Smooth muscle cell (in vitro differentiated cells): ENCODE measurements at regions not wholly inside any gene's neighbourhood (a gene's known extent, or its start where the extent isn't known, plus 50 kb on each side); places are given as distances from the start of the nearest gene placed in this dataset.

ENCODE experiments used
- DNase-seq: peaks from one replicate; lab custom pipeline; 2025; ENCODE audit not compliant: unreplicated experiment; lab: John Stamatoyannopoulos, UW
- H2AFZ ChIP-seq: fragments of 200-600 bp; sonication (generic); 2 replicates; pipeline ENCODE4 v1.6.0; 2016; ENCODE audit warnings: antibody characterized with exemption, low read depth, mild to moderate bottlenecking
- H3F3A ChIP-seq: fragments of 200-600 bp; sonication (generic); 2 replicates; pipeline ENCODE4 v1.6.0; 2017; ENCODE audit warnings: antibody characterized with exemption, low read depth
- H3K27ac ChIP-seq: fragments of 200-600 bp; sonication (generic); 2 replicates; pipeline ENCODE4 v1.5.1; 2016; ENCODE audit warnings: low read depth, mild to moderate bottlenecking
- H3K27me3 ChIP-seq: fragments of 200-600 bp; sonication (generic); 2 replicates; pipeline ENCODE4 v1.6.1; 2016; ENCODE audit warnings: low read depth, mild to moderate bottlenecking
- H3K36me3 ChIP-seq: fragments of 200-600 bp; sonication (generic); 2 replicates; pipeline ENCODE4 v1.5.1; 2016; ENCODE audit warnings: low read depth
- H3K4me1 ChIP-seq: fragments of 200-600 bp; sonication (generic); 2 replicates; pipeline ENCODE4 v1.5.1; 2016; ENCODE audit warnings: low read depth
- H3K4me2 ChIP-seq: fragments of 200-600 bp; sonication (generic); 2 replicates; pipeline ENCODE4 v1.6.0; 2016; ENCODE audit warnings: mild to moderate bottlenecking
- H3K4me3 ChIP-seq: fragments of 200-600 bp; sonication (generic); 2 replicates; pipeline ENCODE4 v1.5.1; 2016; ENCODE audit warnings: mild to moderate bottlenecking
- H3K79me2 ChIP-seq: fragments of 200-600 bp; sonication (generic); 2 replicates; pipeline ENCODE4 v1.6.0; 2016; ENCODE audit warnings: low read depth, mild to moderate bottlenecking
- H3K9ac ChIP-seq: fragments of 200-600 bp; sonication (generic); 2 replicates; pipeline ENCODE4 v1.6.0; 2016; ENCODE audit warnings: low read depth
- H3K9me3 ChIP-seq: fragments of 200-600 bp; sonication (generic); replicated peaks from 2 replicates; pipeline ENCODE4 v1.5.1; 2016; ENCODE audit warnings: low read depth
- H4K20me1 ChIP-seq: fragments of 200-600 bp; sonication (generic); 2 replicates; pipeline ENCODE4 v1.6.0; 2016; ENCODE audit warnings: low read depth
- WGBS: methylation state at CpG from one replicate; pipeline ENCODE4 v1.1.7; 2016; ENCODE audit warnings: low lambda C conversion rate; 5-methylcytosine and 5-hydroxymethylcytosine counted together
- TF ChIP-seq, protein P1 (sequence below): fragments of 200-600 bp; sonication (generic); IDR thresholded peaks from 2 replicates; pipeline ENCODE4 v1.5.1; 2017; ENCODE audit warnings: borderline replicate concordance, mild to moderate bottlenecking, antibody characterized with exemption; ENCODE audit not compliant: insufficient read depth, poor library complexity, severe bottlenecking

DNA sequence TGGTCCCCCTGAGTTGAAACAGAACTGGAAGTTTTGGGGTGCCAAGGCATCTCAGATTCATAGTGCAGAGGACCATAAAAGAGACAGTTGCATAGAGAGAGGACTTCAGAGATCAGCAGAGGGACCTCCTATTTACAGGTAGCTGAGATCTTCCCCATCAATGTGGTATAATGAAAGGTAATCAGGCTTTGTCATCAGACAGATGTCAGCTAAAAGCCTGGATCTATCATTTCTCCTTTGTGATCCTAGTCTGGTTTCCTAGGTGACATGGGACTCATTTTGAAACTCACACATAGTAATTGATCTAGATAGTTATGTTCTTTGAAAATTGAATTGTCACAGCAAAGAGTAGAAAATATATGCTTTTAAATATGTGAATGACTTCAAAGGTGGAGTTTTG, 443.5 kb upstream of the MAP2 start:
- H3K4me2 ChIP-seq: no peak overlapping the region
- peaks cover 2% of the 10 kb centered on the region for H3F3A ChIP-seq
- TF ChIP-seq, protein P1, sequence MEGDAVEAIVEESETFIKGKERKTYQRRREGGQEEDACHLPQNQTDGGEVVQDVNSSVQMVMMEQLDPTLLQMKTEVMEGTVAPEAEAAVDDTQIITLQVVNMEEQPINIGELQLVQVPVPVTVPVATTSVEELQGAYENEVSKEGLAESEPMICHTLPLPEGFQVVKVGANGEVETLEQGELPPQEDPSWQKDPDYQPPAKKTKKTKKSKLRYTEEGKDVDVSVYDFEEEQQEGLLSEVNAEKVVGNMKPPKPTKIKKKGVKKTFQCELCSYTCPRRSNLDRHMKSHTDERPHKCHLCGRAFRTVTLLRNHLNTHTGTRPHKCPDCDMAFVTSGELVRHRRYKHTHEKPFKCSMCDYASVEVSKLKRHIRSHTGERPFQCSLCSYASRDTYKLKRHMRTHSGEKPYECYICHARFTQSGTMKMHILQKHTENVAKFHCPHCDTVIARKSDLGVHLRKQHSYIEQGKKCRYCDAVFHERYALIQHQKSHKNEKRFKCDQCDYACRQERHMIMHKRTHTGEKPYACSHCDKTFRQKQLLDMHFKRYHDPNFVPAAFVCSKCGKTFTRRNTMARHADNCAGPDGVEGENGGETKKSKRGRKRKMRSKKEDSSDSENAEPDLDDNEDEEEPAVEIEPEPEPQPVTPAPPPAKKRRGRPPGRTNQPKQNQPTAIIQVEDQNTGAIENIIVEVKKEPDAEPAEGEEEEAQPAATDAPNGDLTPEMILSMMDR: no peak
- no peak overlapping the region for H2AFZ ChIP-seq
- no peaks in the 10 kb centered on the region for H3K79me2 ChIP-seq
- H3K9me3 ChIP-seq: no peaks in the 10 kb centered on the region
- H3K9ac ChIP-seq: no peak overlapping the region
- H3K36me3 ChIP-seq: no peaks in the 10 kb centered on the region
- H3K4me3 ChIP-seq: no peak overlapping the region
- DNase-seq: no peak
- H3K4me1 ChIP-seq: no peaks in the 10 kb centered on the region
- H3K27ac ChIP-seq: no peak overlapping the region
- no peaks in the 10 kb centered on the region for H3K27me3 ChIP-seq
- no peaks in the 10 kb centered on the region for H4K20me1 ChIP-seq

DNA sequence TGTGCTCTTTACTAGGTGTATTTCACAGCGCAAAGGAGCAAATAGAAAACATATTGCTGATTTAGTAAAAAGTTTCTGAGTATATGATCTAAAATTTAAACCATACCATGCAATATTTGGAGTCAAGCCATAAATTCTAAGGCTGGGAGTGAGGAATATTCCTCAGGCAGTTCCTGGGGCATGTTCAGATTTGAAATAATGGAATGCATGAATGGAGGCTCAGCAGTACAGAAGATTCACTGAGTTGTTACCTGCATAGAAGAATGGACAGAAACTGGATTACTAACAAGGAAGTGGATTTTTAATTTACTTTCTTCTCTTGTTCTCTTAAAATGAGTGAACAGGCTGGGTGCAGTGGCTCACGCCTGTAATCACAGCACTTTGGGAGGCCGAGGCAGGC, 441.0 kb upstream of the MAP2 start:
- peaks cover 4% of the 10 kb centered on the region for H3F3A ChIP-seq
- no peak for DNase-seq
- peak overlapping the region; percentile 70 for H3K27ac ChIP-seq
- TF ChIP-seq, protein P1: no peak
- H3K36me3 ChIP-seq: no peaks in the 10 kb centered on the region
- H4K20me1 ChIP-seq: no peaks in the 10 kb centered on the region
- WGBS: 90% methylated on average over 3 of the region's 3 CpGs
- H3K9ac ChIP-seq: no peak overlapping the region
- no peaks in the 10 kb centered on the region for H3K27me3 ChIP-seq
- H3K4me3 ChIP-seq: no peak overlapping the region
- H3K9me3 ChIP-seq: no peaks in the 10 kb centered on the region
- H3K4me2 ChIP-seq: no peak overlapping the region
- H2AFZ ChIP-seq: no peak overlapping the region
- H3K4me1 ChIP-seq: no peaks in the 10 kb centered on the region
- no peaks in the 10 kb centered on the region for H3K79me2 ChIP-seq

DNA sequence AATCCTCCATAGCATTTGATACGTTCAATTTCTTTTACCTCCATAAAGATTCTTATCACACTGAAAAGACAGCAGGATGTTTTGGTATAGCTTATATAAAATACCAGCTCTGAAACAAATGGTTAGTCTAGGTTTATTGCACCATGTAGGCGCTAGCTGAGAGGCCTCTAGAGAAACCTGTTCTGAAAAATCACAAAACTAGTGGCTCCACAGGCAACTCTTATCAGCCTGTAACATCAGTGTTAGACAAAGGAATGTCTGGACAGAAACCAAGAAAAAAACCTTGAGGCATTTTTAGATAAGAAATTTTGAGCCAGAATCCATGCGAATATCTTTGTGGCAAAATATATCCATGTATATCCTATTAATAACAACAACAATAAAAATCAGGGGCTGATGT, 440.4 kb upstream of the MAP2 start:
- H3K79me2 ChIP-seq: no peaks in the 10 kb centered on the region
- TF ChIP-seq, protein P1: no peak
- peak overlapping the region; percentile 70 for H3K27ac ChIP-seq
- no peaks in the 10 kb centered on the region for H3K9me3 ChIP-seq
- WGBS: 64% methylated on average over 3 of the region's 3 CpGs
- H3K4me1 ChIP-seq: no peaks in the 10 kb centered on the region
- no peak overlapping the region for H3K9ac ChIP-seq
- H3K27me3 ChIP-seq: no peaks in the 10 kb centered on the region
- H3K4me2 ChIP-seq: no peak overlapping the region
- DNase-seq: no peak
- H2AFZ ChIP-seq: no peak overlapping the region
- no peaks in the 10 kb centered on the region for H4K20me1 ChIP-seq
- H3K4me3 ChIP-seq: no peak overlapping the region
- H3K36me3 ChIP-seq: no peaks in the 10 kb centered on the region
- H3F3A ChIP-seq: peaks cover 4% of the 10 kb centered on the region

DNA sequence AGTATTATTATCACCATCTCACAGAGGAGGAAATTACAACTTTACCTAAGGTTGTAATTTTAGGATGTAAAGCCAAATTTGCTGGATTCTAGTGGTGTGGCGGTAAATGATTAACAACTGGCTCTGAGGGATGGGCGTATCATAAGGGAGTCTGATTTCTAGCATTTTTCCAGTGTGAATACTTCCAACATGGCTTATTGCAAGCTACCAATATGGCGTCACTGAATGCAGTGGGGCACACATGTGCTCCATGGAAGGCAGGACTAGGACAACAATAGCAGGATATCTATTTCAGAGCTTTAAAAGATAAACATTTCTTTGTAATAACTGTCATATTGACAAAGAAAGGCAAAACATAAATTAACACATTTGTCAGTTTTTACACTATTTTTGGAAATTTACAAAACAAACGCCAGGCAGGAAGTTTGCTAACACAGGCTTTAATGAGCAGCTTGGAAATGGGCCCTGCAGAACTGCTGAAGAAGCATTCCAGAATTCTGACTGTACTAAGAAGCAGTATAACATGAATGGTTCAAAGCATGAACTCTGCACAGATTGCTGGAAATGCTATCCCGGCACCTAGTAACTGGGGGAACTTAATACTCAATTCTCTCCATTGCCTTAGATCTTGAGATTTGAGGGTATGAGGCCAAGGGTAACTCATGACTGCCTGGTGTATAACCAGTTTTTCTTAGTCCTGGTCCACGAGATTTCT, 439.3 kb upstream of the MAP2 start:
- no peak overlapping the region for H3K4me3 ChIP-seq
- WGBS: 46% methylated on average over 6 of the region's 6 CpGs
- DNase-seq: no peak
- H3K4me2 ChIP-seq: peak overlapping the region; percentile 56
- H3K27me3 ChIP-seq: no peaks in the 10 kb centered on the region
- no peaks in the 10 kb centered on the region for H3K36me3 ChIP-seq
- peak overlapping the region; percentile 70 for H3K27ac ChIP-seq
- peaks cover 4% of the 10 kb centered on the region for H3F3A ChIP-seq
- H4K20me1 ChIP-seq: no peaks in the 10 kb centered on the region
- H3K9me3 ChIP-seq: no peaks in the 10 kb centered on the region
- TF ChIP-seq, protein P1: no peak
- no peak overlapping the region for H2AFZ ChIP-seq
- H3K4me1 ChIP-seq: no peaks in the 10 kb centered on the region
- H3K79me2 ChIP-seq: no peaks in the 10 kb centered on the region
- no peak overlapping the region for H3K9ac ChIP-seq
